Nephron progenitor cell (in vitro differentiated cells): ENCODE measurements at regions not wholly inside any gene's neighbourhood (a gene's known extent, or its start where the extent isn't known, plus 50 kb on each side); places are given as distances from the start of the nearest gene placed in this dataset.

Experiments used
- DNase-seq: peaks from one replicate; pipeline ENCODE4 v3.0.0; 2021
- H3K27ac Mint-ChIP-seq: 2 replicates; pipeline ENCODE4 v1.8.0; 2021; ENCODE audit warnings: mild to moderate bottlenecking, moderate library complexity, mixed read lengths
- H3K27me3 Mint-ChIP-seq: 2 replicates; pipeline ENCODE4 v1.8.0; 2021; ENCODE audit warnings: mild to moderate bottlenecking, low read depth, mixed read lengths; ENCODE audit not compliant: poor library complexity
- H3K36me3 Mint-ChIP-seq: 2 replicates; pipeline ENCODE4 v1.8.0; 2021; ENCODE audit warnings: low read depth, mixed read lengths
- H3K4me1 Mint-ChIP-seq: 2 replicates; pipeline ENCODE4 v1.8.0; 2021; ENCODE audit warnings: mixed read lengths
- H3K4me3 Mint-ChIP-seq: 2 replicates; pipeline ENCODE4 v1.8.0; 2021; ENCODE audit warnings: mild to moderate bottlenecking, moderate library complexity, mixed read lengths
- H3K9me3 Mint-ChIP-seq: 2 replicates; pipeline ENCODE4 v1.8.0; 2021; ENCODE audit warnings: mild to moderate bottlenecking, moderate library complexity, mixed read lengths
- TF ChIP-seq, protein P1 (sequence below): fragments of 200-600 bp; sonication (generic); IDR thresholded peaks from 2 replicates; pipeline ENCODE4 v1.5.0; 2021; ENCODE audit warnings: antibody characterized with exemption

DNA sequence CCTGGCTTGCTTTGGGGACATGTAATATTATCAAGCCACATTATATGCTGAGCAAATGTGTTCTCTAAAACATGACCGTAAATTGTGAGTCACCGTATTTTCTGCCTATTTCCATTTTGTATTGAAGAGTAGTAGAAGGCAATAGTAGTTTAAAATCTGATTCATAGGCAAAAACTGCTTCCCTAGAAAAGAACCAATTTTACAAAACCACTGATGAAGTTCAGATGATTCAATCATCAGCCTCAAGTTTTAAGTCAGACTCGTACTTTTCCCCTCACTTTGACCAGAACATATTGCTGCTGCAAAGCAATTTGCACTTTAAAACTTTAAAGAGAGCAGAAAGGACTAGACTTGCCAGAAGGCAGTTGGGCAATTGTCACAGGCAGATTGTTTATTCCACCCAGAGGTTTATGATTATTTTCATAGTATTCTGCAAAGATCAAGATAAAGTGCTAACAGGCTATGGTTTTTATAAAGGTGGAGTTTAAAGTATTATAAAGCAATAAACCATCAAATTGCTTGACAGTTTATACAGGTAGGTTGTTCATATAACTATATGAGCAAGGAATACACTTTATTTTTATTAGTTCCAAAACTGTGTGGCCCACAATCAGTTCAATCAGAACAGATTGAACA is 168.2 kb downstream of the ETV1 start:
- H3K9me3 Mint-ChIP-seq: peaks cover 30% of the 10 kb centered on the region
- no peak for DNase-seq
- H3K4me1 Mint-ChIP-seq: no peaks in the 10 kb centered on the region
- H3K27me3 Mint-ChIP-seq: no peaks in the 10 kb centered on the region
- TF ChIP-seq, protein P1, sequence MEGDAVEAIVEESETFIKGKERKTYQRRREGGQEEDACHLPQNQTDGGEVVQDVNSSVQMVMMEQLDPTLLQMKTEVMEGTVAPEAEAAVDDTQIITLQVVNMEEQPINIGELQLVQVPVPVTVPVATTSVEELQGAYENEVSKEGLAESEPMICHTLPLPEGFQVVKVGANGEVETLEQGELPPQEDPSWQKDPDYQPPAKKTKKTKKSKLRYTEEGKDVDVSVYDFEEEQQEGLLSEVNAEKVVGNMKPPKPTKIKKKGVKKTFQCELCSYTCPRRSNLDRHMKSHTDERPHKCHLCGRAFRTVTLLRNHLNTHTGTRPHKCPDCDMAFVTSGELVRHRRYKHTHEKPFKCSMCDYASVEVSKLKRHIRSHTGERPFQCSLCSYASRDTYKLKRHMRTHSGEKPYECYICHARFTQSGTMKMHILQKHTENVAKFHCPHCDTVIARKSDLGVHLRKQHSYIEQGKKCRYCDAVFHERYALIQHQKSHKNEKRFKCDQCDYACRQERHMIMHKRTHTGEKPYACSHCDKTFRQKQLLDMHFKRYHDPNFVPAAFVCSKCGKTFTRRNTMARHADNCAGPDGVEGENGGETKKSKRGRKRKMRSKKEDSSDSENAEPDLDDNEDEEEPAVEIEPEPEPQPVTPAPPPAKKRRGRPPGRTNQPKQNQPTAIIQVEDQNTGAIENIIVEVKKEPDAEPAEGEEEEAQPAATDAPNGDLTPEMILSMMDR: no peak
- H3K27ac Mint-ChIP-seq: no peak overlapping the region
- no peaks in the 10 kb centered on the region for H3K36me3 Mint-ChIP-seq
- H3K4me3 Mint-ChIP-seq: no peak overlapping the region

DNA sequence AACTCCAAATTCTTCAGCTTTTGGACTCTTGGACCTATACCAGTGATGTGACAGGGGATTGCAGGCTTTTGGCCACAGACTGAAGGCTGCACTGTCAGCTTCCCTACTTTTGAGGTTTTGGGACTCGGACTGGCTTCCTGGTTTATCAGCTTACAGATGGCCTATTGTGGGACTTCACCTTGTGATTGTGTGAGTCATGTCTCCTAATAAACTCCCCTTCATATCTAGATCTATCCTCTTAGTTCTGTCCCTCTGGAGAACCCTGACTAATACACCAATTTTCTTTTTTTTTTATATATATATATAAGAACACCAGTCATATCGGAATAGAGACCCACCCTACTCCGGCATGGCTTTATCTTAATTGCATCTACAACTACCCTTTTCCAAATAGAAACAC is 166.8 kb downstream of the ETV1 start:
- TF ChIP-seq, protein P1: no peak
- H3K36me3 Mint-ChIP-seq: no peaks in the 10 kb centered on the region
- no peak for DNase-seq
- no peak overlapping the region for H3K27ac Mint-ChIP-seq
- H3K4me1 Mint-ChIP-seq: no peaks in the 10 kb centered on the region
- no peaks in the 10 kb centered on the region for H3K27me3 Mint-ChIP-seq
- H3K9me3 Mint-ChIP-seq: peaks cover 19% of the 10 kb centered on the region
- H3K4me3 Mint-ChIP-seq: no peak overlapping the region

- Mint-ChIP-seq H3K4me3 (no peak overlapping the region), H3K27ac (no peak overlapping the region), H3K36me3 (no peaks in the 10 kb centered on the region), H3K9me3 (peaks cover 3% of the 10 kb centered on the region), H3K27me3 (no peaks in the 10 kb centered on the region), H3K4me1 (peaks cover 9% of the 10 kb centered on the region)
- TF ChIP-seq, protein P1: no peak
- DNase-seq: no peak
Observed at GRCh38 chr7:13826752-13827151, 162.7 kb downstream of the ETV1 start.

DNA sequence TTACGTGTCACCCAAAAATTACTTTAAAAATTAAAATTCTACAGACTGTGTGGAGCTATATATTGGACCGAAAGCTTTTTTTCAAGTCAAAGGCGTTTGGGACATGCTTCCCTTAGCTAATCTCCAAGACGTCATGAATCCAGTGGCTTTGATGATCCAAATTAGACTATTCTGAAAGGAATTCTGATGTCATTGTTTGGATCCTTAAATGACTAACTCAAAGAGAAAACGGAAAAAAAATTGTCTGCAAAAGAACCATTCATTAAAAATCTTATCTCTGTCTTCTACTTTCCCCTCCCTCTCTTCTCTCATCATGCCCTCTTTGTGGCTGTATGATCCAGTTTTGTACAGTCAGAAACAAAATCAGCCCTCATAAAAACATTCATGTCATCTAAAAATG is 161.8 kb downstream of the ETV1 start:
- H3K27me3 Mint-ChIP-seq: no peaks in the 10 kb centered on the region
- DNase-seq: no peak
- peaks cover 9% of the 10 kb centered on the region for H3K4me1 Mint-ChIP-seq
- TF ChIP-seq, protein P1: no peak
- H3K36me3 Mint-ChIP-seq: no peaks in the 10 kb centered on the region
- no peak overlapping the region for H3K27ac Mint-ChIP-seq
- H3K9me3 Mint-ChIP-seq: peaks cover 3% of the 10 kb centered on the region
- H3K4me3 Mint-ChIP-seq: no peak overlapping the region

DNA sequence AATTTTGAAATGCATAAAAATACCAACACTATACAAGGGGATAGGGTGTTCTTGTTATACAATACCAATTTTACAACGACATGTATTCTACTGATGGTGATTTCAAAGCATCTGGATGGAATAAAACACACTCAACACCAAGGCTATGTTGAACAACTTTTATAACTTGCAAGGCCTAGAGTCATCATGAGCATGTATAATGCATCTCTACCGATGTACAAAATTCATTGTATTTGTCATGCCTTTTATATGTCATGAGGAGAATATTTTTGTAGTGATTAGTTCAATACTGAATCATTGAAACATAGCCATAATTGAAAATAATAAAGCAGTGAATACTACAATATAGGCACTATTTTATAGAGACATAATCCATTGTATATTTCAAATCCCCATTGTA is 160.2 kb downstream of the ETV1 start:
- DNase-seq: no peak
- H3K4me1 Mint-ChIP-seq: peaks cover 9% of the 10 kb centered on the region
- H3K9me3 Mint-ChIP-seq: no peaks in the 10 kb centered on the region
- no peak overlapping the region for H3K27ac Mint-ChIP-seq
- H3K36me3 Mint-ChIP-seq: no peaks in the 10 kb centered on the region
- TF ChIP-seq, protein P1: no peak
- H3K4me3 Mint-ChIP-seq: no peak overlapping the region
- H3K27me3 Mint-ChIP-seq: no peaks in the 10 kb centered on the region
